ENCODE measurements at regions not wholly inside any gene's neighbourhood (a gene's known extent, or its start where the extent isn't known, plus 50 kb on each side); places are given as distances from the start of the nearest gene placed in this dataset.
A peak's percentile ranks its signal among the peaks of the same experiment; 100 is the strongest.
"Not testable (repeated sequence)": the region's sequence is repeated elsewhere in the genome, so short reads cannot be mapped to it uniquely, and the experiment has no call there.

- CTCF ChIA-PET (ENCODE audit: low intra/inter-chr PET ratio); POLR2A ChIA-PET; H3K27ac ChIP-seq (ENCODE audit: extremely low read depth, low read depth, low read length); H3K4me1 ChIP-seq (replicated peaks in 1 of 2; ENCODE audit: control insufficient read depth in 2 of 2, insufficient read depth in 2 of 2, low read length in 2 of 2); H3K9me1 ChIP-seq (ENCODE audit: control insufficient read depth, insufficient read depth, low read length); FAIRE-seq; H2AFZ ChIP-seq (ENCODE audit: low read depth, low read length); ATAC-seq; H3K27me3 ChIP-seq (ENCODE audit: control insufficient read depth in 2 of 2, insufficient read depth in 2 of 2, low read length in 2 of 2); H3K4me3 ChIP-seq; in situ Hi-C loops (cut with MboI); H3K4me2 ChIP-seq (ENCODE audit: insufficient read depth, low read length); DNase-seq (ENCODE audit: extremely low read depth in 1 of 4, low spot score in 3 of 4); H3K9ac ChIP-seq (ENCODE audit: insufficient read depth in 1 of 2, low read depth in 2 of 2, low read length in 2 of 2); H4K20me1 ChIP-seq (replicated peaks; ENCODE audit: control insufficient read depth, insufficient read depth, low read length); H3K79me2 ChIP-seq (ENCODE audit: control insufficient read depth, insufficient read depth, low read length); intact Hi-C loops (cut with micrococcal nuclease); BruUV-seq (replicated peaks); H3K36me3 ChIP-seq (ENCODE audit: control insufficient read depth, insufficient read depth, low read length); H3K9me3 ChIP-seq (replicated peaks; ENCODE audit: control insufficient read depth, insufficient read depth, low read depth, low read length): not testable (repeated sequence)
- 2% methylated on average over 6 of the region's 6 CpGs for WGBS (ENCODE audit: insufficient coverage, low coverage, missing lambda C conversion rate)
Measured at GRCh38 chr5:176042020-176042658, 74.0 kb upstream of the THOC3 start.

- ATAC-seq; in situ Hi-C loops (cut with MboI); H3K9me1 ChIP-seq (ENCODE audit: control insufficient read depth, insufficient read depth, low read length); H3K36me3 ChIP-seq (ENCODE audit: control insufficient read depth, insufficient read depth, low read length); CTCF ChIA-PET (ENCODE audit: low intra/inter-chr PET ratio); H3K4me2 ChIP-seq (ENCODE audit: insufficient read depth, low read length); POLR2A ChIA-PET; H3K9me3 ChIP-seq (replicated peaks; ENCODE audit: control insufficient read depth, insufficient read depth, low read depth, low read length); BruUV-seq (replicated peaks); intact Hi-C loops (cut with micrococcal nuclease); H3K27ac ChIP-seq (ENCODE audit: extremely low read depth, low read depth, low read length); H3K4me1 ChIP-seq (replicated peaks in 1 of 2; ENCODE audit: control insufficient read depth in 2 of 2, insufficient read depth in 2 of 2, low read length in 2 of 2); H3K79me2 ChIP-seq (ENCODE audit: control insufficient read depth, insufficient read depth, low read length); H3K27me3 ChIP-seq (ENCODE audit: control insufficient read depth in 2 of 2, insufficient read depth in 2 of 2, low read length in 2 of 2); H4K20me1 ChIP-seq (replicated peaks; ENCODE audit: control insufficient read depth, insufficient read depth, low read length); H3K4me3 ChIP-seq; FAIRE-seq; H3K9ac ChIP-seq (ENCODE audit: insufficient read depth in 1 of 2, low read depth in 2 of 2, low read length in 2 of 2); H2AFZ ChIP-seq (ENCODE audit: low read depth, low read length): not testable (repeated sequence)
- 14% methylated on average over 6 of the region's 7 CpGs for WGBS (ENCODE audit: insufficient coverage, low coverage, missing lambda C conversion rate)
- DNase-seq (ENCODE audit: extremely low read depth in 1 of 4, low spot score in 3 of 4), result peak in 1 of 4 experiments; percentile 4
Measured at GRCh38 chr5:176043252-176043829, 75.2 kb upstream of the THOC3 start.

- H3K4me3 ChIP-seq; intact Hi-C loops (cut with micrococcal nuclease); H2AFZ ChIP-seq (ENCODE audit: low read depth, low read length); H3K4me1 ChIP-seq (replicated peaks in 1 of 2; ENCODE audit: control insufficient read depth in 2 of 2, insufficient read depth in 2 of 2, low read length in 2 of 2); CTCF ChIA-PET (ENCODE audit: low intra/inter-chr PET ratio); BruUV-seq (replicated peaks); H3K36me3 ChIP-seq (ENCODE audit: control insufficient read depth, insufficient read depth, low read length); H4K20me1 ChIP-seq (replicated peaks; ENCODE audit: control insufficient read depth, insufficient read depth, low read length); H3K9me3 ChIP-seq (replicated peaks; ENCODE audit: control insufficient read depth, insufficient read depth, low read depth, low read length); H3K4me2 ChIP-seq (ENCODE audit: insufficient read depth, low read length); POLR2A ChIA-PET; H3K9ac ChIP-seq (ENCODE audit: insufficient read depth in 1 of 2, low read depth in 2 of 2, low read length in 2 of 2); H3K9me1 ChIP-seq (ENCODE audit: control insufficient read depth, insufficient read depth, low read length); H3K79me2 ChIP-seq (ENCODE audit: control insufficient read depth, insufficient read depth, low read length); ATAC-seq; FAIRE-seq; DNase-seq (ENCODE audit: extremely low read depth in 1 of 4, low spot score in 3 of 4); in situ Hi-C loops (cut with MboI); H3K27ac ChIP-seq (ENCODE audit: extremely low read depth, low read depth, low read length); H3K27me3 ChIP-seq (ENCODE audit: control insufficient read depth in 2 of 2, insufficient read depth in 2 of 2, low read length in 2 of 2): not testable (repeated sequence)
- WGBS (ENCODE audit: insufficient coverage, low coverage, missing lambda C conversion rate), result 14% methylated on average over 5 of the region's 6 CpGs
Measured at GRCh38 chr5:176043986-176044385, 75.9 kb upstream of the THOC3 start.

- H3K36me3 ChIP-seq (ENCODE audit: control insufficient read depth, insufficient read depth, low read length); H3K4me1 ChIP-seq (replicated peaks in 1 of 2; ENCODE audit: control insufficient read depth in 2 of 2, insufficient read depth in 2 of 2, low read length in 2 of 2); H2AFZ ChIP-seq (ENCODE audit: low read depth, low read length); FAIRE-seq; H4K20me1 ChIP-seq (replicated peaks; ENCODE audit: control insufficient read depth, insufficient read depth, low read length); DNase-seq (ENCODE audit: extremely low read depth in 1 of 4, low spot score in 3 of 4); ATAC-seq; intact Hi-C loops (cut with micrococcal nuclease); H3K27ac ChIP-seq (ENCODE audit: extremely low read depth, low read depth, low read length); H3K79me2 ChIP-seq (ENCODE audit: control insufficient read depth, insufficient read depth, low read length); POLR2A ChIA-PET; H3K9me3 ChIP-seq (replicated peaks; ENCODE audit: control insufficient read depth, insufficient read depth, low read depth, low read length); H3K4me2 ChIP-seq (ENCODE audit: insufficient read depth, low read length); H3K9ac ChIP-seq (ENCODE audit: insufficient read depth in 1 of 2, low read depth in 2 of 2, low read length in 2 of 2); BruUV-seq (replicated peaks); CTCF ChIA-PET (ENCODE audit: low intra/inter-chr PET ratio); H3K27me3 ChIP-seq (ENCODE audit: control insufficient read depth in 2 of 2, insufficient read depth in 2 of 2, low read length in 2 of 2); H3K9me1 ChIP-seq (ENCODE audit: control insufficient read depth, insufficient read depth, low read length); H3K4me3 ChIP-seq; in situ Hi-C loops (cut with MboI): not testable (repeated sequence)
- WGBS (ENCODE audit: insufficient coverage, low coverage, missing lambda C conversion rate), result 26% methylated on average over 3 of the region's 10 CpGs
Measured at GRCh38 chr5:176044431-176044830, 76.3 kb upstream of the THOC3 start.
